ENCODE measurements at regions not wholly inside any gene's neighbourhood (a gene's known extent, or its start where the extent isn't known, plus 50 kb on each side); places are given as distances from the start of the nearest gene placed in this dataset.

DNA sequence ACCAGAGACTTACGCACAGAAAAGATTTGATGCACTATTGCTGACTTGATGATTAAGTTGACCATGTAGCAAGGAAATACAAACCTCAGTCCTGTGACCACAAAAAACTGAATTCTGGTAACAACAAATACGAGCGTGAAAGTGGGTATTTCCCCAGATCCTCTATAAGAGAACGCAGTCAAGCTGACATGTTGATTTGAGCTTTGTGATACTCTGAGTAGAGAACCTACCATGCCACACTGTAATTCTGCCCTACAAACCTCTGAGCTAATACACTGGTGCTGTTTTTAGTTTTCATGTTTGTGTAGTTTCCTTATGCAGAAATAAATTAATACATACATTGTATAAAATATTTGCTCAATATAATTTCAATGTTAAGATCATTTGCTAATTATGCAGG is 565.6 kb upstream of the EPHA5 start:
- no peak overlapping the region for H3K27ac ChIP-seq (ENCODE audit: low read length)
- H3F3A ChIP-seq (ENCODE audit: insufficient read depth, low read length), result no peaks in the 10 kb centered on the region
- no peaks in the 10 kb centered on the region for H3K9me2 ChIP-seq (replicated peaks; ENCODE audit: insufficient read depth, low read length)
- no peaks in the 10 kb centered on the region for H3K27me3 ChIP-seq (replicated peaks; ENCODE audit: insufficient read depth, low read length)
- no peaks in the 10 kb centered on the region for H3K4me1 ChIP-seq (ENCODE audit: low read length)
- TF ChIP-seq CTCF (IDR thresholded peaks at IDR 0.05; ENCODE audit: low read length), result no peak
- no peak for TF ChIP-seq EZH2 (optimal IDR thresholded peaks at IDR 0.05; ENCODE audit: low read depth, low read length)
- no peak for TF ChIP-seq EZH2phosphoT487 (IDR thresholded peaks at IDR 0.05; ENCODE audit: low read length)
- H3K9me3 ChIP-seq (replicated peaks; ENCODE audit: insufficient read depth, low read length), result no peaks in the 10 kb centered on the region
- DNase-seq, result peak; percentile 31
- H2AFZ ChIP-seq (ENCODE audit: low read length), result no peak overlapping the region
- no peaks in the 10 kb centered on the region for H3K36me3 ChIP-seq (replicated peaks; ENCODE audit: insufficient read depth, low read length)
- H3K79me2 ChIP-seq (ENCODE audit: low read length), result no peaks in the 10 kb centered on the region
- H3K9ac ChIP-seq (ENCODE audit: low read length), result no peak overlapping the region
- H3K4me2 ChIP-seq (ENCODE audit: low read depth, low read length), result no peak overlapping the region
- no peak overlapping the region for H3K4me3 ChIP-seq (ENCODE audit: low read length)
- no peaks in the 10 kb centered on the region for H4K20me1 ChIP-seq (ENCODE audit: insufficient read depth, low read length)

DNA sequence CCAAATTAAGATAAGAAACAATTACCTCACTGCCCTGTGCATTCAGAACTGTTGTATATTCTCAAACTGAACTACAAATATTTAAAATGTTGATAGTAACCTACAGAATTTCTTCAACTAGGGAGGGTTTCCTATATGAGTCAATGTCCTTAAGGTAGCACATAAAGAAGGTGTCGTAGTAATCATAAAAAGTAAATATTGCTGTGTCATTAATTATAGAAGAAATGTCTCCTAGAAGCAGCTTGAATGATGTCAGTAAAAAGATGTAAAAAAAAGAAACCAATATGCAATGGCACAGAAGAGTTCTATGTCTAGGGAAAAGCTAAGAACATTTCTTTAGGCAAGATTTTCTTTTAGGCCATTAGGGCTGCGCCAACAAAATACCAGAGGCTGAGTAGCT is 559.6 kb upstream of the EPHA5 start:
- H3K27me3 ChIP-seq (replicated peaks; ENCODE audit: insufficient read depth, low read length), result no peaks in the 10 kb centered on the region
- no peak overlapping the region for H3K27ac ChIP-seq (ENCODE audit: low read length)
- H2AFZ ChIP-seq (ENCODE audit: low read length), result no peak overlapping the region
- TF ChIP-seq EZH2 (optimal IDR thresholded peaks at IDR 0.05; ENCODE audit: low read depth, low read length), result no peak
- no peak for TF ChIP-seq CTCF (IDR thresholded peaks at IDR 0.05; ENCODE audit: low read length)
- no peak for TF ChIP-seq EZH2phosphoT487 (IDR thresholded peaks at IDR 0.05; ENCODE audit: low read length)
- no peaks in the 10 kb centered on the region for H3K36me3 ChIP-seq (replicated peaks; ENCODE audit: insufficient read depth, low read length)
- no peak overlapping the region for H3K4me2 ChIP-seq (ENCODE audit: low read depth, low read length)
- no peak overlapping the region for H3K9ac ChIP-seq (ENCODE audit: low read length)
- H3K4me3 ChIP-seq (ENCODE audit: low read length), result no peak overlapping the region
- H4K20me1 ChIP-seq (ENCODE audit: insufficient read depth, low read length), result no peaks in the 10 kb centered on the region
- H3K79me2 ChIP-seq (ENCODE audit: low read length), result no peaks in the 10 kb centered on the region
- DNase-seq, result no peak
- no peaks in the 10 kb centered on the region for H3F3A ChIP-seq (ENCODE audit: insufficient read depth, low read length)
- no peaks in the 10 kb centered on the region for H3K9me2 ChIP-seq (replicated peaks; ENCODE audit: insufficient read depth, low read length)
- no peaks in the 10 kb centered on the region for H3K9me3 ChIP-seq (replicated peaks; ENCODE audit: insufficient read depth, low read length)
- no peaks in the 10 kb centered on the region for H3K4me1 ChIP-seq (ENCODE audit: low read length)

- H3K79me2 ChIP-seq (ENCODE audit: low read length), result no peaks in the 10 kb centered on the region
- DNase-seq, result no peak
- H3K27ac ChIP-seq (ENCODE audit: low read length), result no peak overlapping the region
- no peak overlapping the region for H3K4me2 ChIP-seq (ENCODE audit: low read depth, low read length)
- no peak overlapping the region for H3K9ac ChIP-seq (ENCODE audit: low read length)
- no peaks in the 10 kb centered on the region for H3F3A ChIP-seq (ENCODE audit: insufficient read depth, low read length)
- H3K27me3 ChIP-seq (replicated peaks; ENCODE audit: insufficient read depth, low read length), result no peaks in the 10 kb centered on the region
- H3K9me2 ChIP-seq (replicated peaks; ENCODE audit: insufficient read depth, low read length), result no peaks in the 10 kb centered on the region
- no peak for TF ChIP-seq EZH2phosphoT487 (IDR thresholded peaks at IDR 0.05; ENCODE audit: low read length)
- no peak overlapping the region for H3K4me3 ChIP-seq (ENCODE audit: low read length)
- no peaks in the 10 kb centered on the region for H4K20me1 ChIP-seq (ENCODE audit: insufficient read depth, low read length)
- no peak overlapping the region for H2AFZ ChIP-seq (ENCODE audit: low read length)
- no peaks in the 10 kb centered on the region for H3K4me1 ChIP-seq (ENCODE audit: low read length)
- no peaks in the 10 kb centered on the region for H3K9me3 ChIP-seq (replicated peaks; ENCODE audit: insufficient read depth, low read length)
- H3K36me3 ChIP-seq (replicated peaks; ENCODE audit: insufficient read depth, low read length), result no peaks in the 10 kb centered on the region
Measured at GRCh38 chr4:66225539-66225938, 555.2 kb upstream of the EPHA5 start.

- Histone ChIP-seq H3K9me2 (replicated peaks; ENCODE audit: insufficient read depth, low read length) (no peaks in the 10 kb centered on the region), H3K4me2 (ENCODE audit: low read depth, low read length) (no peak overlapping the region), H3K9ac (ENCODE audit: low read length) (no peak overlapping the region), H3K9me3 (replicated peaks; ENCODE audit: insufficient read depth, low read length) (no peaks in the 10 kb centered on the region), H2AFZ (ENCODE audit: low read length) (no peak overlapping the region), H3K4me1 (ENCODE audit: low read length) (no peaks in the 10 kb centered on the region), H3F3A (ENCODE audit: insufficient read depth, low read length) (no peaks in the 10 kb centered on the region), H3K4me3 (ENCODE audit: low read length) (no peak overlapping the region), H3K36me3 (replicated peaks; ENCODE audit: insufficient read depth, low read length) (no peaks in the 10 kb centered on the region), H3K79me2 (ENCODE audit: low read length) (no peaks in the 10 kb centered on the region), H3K27me3 (replicated peaks; ENCODE audit: insufficient read depth, low read length) (no peaks in the 10 kb centered on the region), H3K27ac (ENCODE audit: low read length) (no peak overlapping the region), H4K20me1 (ENCODE audit: insufficient read depth, low read length) (no peaks in the 10 kb centered on the region)
- TF ChIP-seq CTCF (IDR thresholded peaks at IDR 0.05; ENCODE audit: low read length) (no peak), EZH2 (optimal IDR thresholded peaks at IDR 0.05; ENCODE audit: low read depth, low read length) (no peak), EZH2phosphoT487 (IDR thresholded peaks at IDR 0.05; ENCODE audit: low read length) (no peak)
- no peak for DNase-seq
Measured at GRCh38 chr4:66223068-66223703, 552.9 kb upstream of the EPHA5 start.

Measured in MM.1S (cell line).